Trophoblast cell (in vitro differentiated cells and primary cell): ENCODE measurements at regions not wholly inside any gene's neighbourhood (a gene's known extent, or its start where the extent isn't known, plus 50 kb on each side); places are given as distances from the start of the nearest gene placed in this dataset.

Experiments
- DNase-seq, 2 donors: peaks; one replicate each; pipeline ENCODE4 v3.0.0-alpha.2; 2016
- H2AFZ ChIP-seq: 2 replicates; pipeline ENCODE4 v1.6.1; 2013; ENCODE audit warnings: low read length, moderate library complexity, mild to moderate bottlenecking; ENCODE audit not compliant: insufficient read depth, poor library complexity
- H2AK5ac ChIP-seq: 2 replicates; pipeline ENCODE4 v1.6.1; 2013; ENCODE audit warnings: mild to moderate bottlenecking, low read length
- H2BK120ac ChIP-seq: 2 replicates; pipeline ENCODE4 v1.6.1; 2013; ENCODE audit warnings: low read length, mild to moderate bottlenecking, moderate library complexity; ENCODE audit not compliant: insufficient read depth, poor library complexity
- H2BK12ac ChIP-seq: 2 replicates; pipeline ENCODE4 v1.6.1; 2013; ENCODE audit warnings: mild to moderate bottlenecking, low read length, moderate library complexity
- H2BK5ac ChIP-seq: 2 replicates; pipeline ENCODE4 v1.6.1; 2013; ENCODE audit warnings: low read length, low read depth, moderate library complexity, mild to moderate bottlenecking; ENCODE audit not compliant: poor library complexity
- H3K14ac ChIP-seq: 2 replicates; pipeline ENCODE4 v1.6.1; 2013; ENCODE audit warnings: mild to moderate bottlenecking, low read length
- H3K18ac ChIP-seq: 2 replicates; pipeline ENCODE4 v1.6.1; 2013; ENCODE audit warnings: mild to moderate bottlenecking, low read length
- H3K23ac ChIP-seq: 2 replicates; pipeline ENCODE4 v1.6.1; 2013; ENCODE audit warnings: low read length
- H3K27ac ChIP-seq: 2 replicates; pipeline ENCODE4 v1.5.1; 2013; ENCODE audit warnings: low read depth, mild to moderate bottlenecking, inconsistent platforms, low read length, moderate library complexity
- H3K27me3 ChIP-seq: 2 replicates; pipeline ENCODE4 v1.6.1; 2013; ENCODE audit warnings: inconsistent platforms, mild to moderate bottlenecking, low read length, moderate library complexity; ENCODE audit not compliant: insufficient read depth
- H3K36me3 ChIP-seq, 2 experiments: 1 replicate in 1 of 2; 2 replicates in 1 of 2; pipeline ENCODE4 v1.6.1; 2013; ENCODE audit warnings: low read length in 2 of 2, mild to moderate bottlenecking in 2 of 2, moderate library complexity in 1 of 2; ENCODE audit not compliant: insufficient read depth in 2 of 2, control insufficient read depth in 1 of 2
- H3K4ac ChIP-seq: 2 replicates; pipeline ENCODE4 v1.6.1; 2013; ENCODE audit warnings: low read depth, mild to moderate bottlenecking, low read length, moderate library complexity
- H3K4me1 ChIP-seq, 2 experiments: 1 replicate in 1 of 2; 2 replicates in 1 of 2; pipeline ENCODE4 v1.6.1; 2013; ENCODE audit warnings: low read length in 2 of 2, mild to moderate bottlenecking in 2 of 2, moderate library complexity in 1 of 2; ENCODE audit not compliant: insufficient read depth in 2 of 2, control insufficient read depth in 1 of 2
- H3K4me2 ChIP-seq: 2 replicates; pipeline ENCODE4 v1.6.1; 2013; ENCODE audit warnings: inconsistent platforms, mild to moderate bottlenecking, low read length, moderate library complexity
- H3K4me3 ChIP-seq: 2 replicates; pipeline ENCODE4 v1.5.1; 2013; ENCODE audit warnings: mild to moderate bottlenecking, low read depth, low read length, inconsistent platforms
- H3K79me1 ChIP-seq: one replicate; pipeline ENCODE4 v1.6.1; 2013; ENCODE audit warnings: low read length
- H3K79me2 ChIP-seq: 2 replicates; pipeline ENCODE4 v1.6.1; 2013; ENCODE audit warnings: low read length, mild to moderate bottlenecking; ENCODE audit not compliant: control insufficient read depth, insufficient read depth, poor library complexity
- H3K9ac ChIP-seq: 2 replicates; pipeline ENCODE4 v1.6.1; 2013; ENCODE audit warnings: mild to moderate bottlenecking, low read length
- H3K9me3 ChIP-seq: 2 replicates; pipeline ENCODE4 v1.6.1; 2013; ENCODE audit warnings: low read depth, mild to moderate bottlenecking, control low read depth, inconsistent platforms, low read length; ENCODE audit not compliant: insufficient read depth
- H4K12ac ChIP-seq: 2 replicates; pipeline ENCODE4 v1.6.1; 2013; ENCODE audit warnings: low read depth, mild to moderate bottlenecking, low read length, moderate library complexity
- H4K8ac ChIP-seq: 2 replicates; pipeline ENCODE4 v1.6.1; 2013; ENCODE audit warnings: low read depth, mild to moderate bottlenecking, low read length, moderate library complexity
- H4K91ac ChIP-seq: one replicate; pipeline ENCODE4 v1.6.1; 2013; ENCODE audit warnings: low read depth, mild to moderate bottlenecking, low read length, moderate library complexity
- WGBS: extraction: QIAGEN DNeasy Blood & Tissue Kit; methylation state at CpG from one replicate; pipeline ENCODE4 v1.1.7; 2013; ENCODE audit warnings: missing lambda C conversion rate; ENCODE audit not compliant: insufficient read length, insufficient coverage; ENCODE audit errors: extremely low coverage; 5-methylcytosine and 5-hydroxymethylcytosine counted together

- Histone ChIP-seq H3K9me3 (peaks cover 2% of the 10 kb centered on the region), H3K23ac (no peak overlapping the region), H3K79me1 (no peaks in the 10 kb centered on the region), H3K4ac (no peak overlapping the region), H2BK120ac (no peak overlapping the region), H3K4me2 (no peak overlapping the region), H4K12ac (no peak overlapping the region), H3K14ac (no peak overlapping the region), H4K8ac (no peak overlapping the region), H2AK5ac (no peak overlapping the region), H4K91ac (no peak overlapping the region), H2BK12ac (no peak overlapping the region), H3K27ac (no peak overlapping the region), H3K27me3 (no peaks in the 10 kb centered on the region), H3K79me2 (no peaks in the 10 kb centered on the region), H2BK5ac (no peak overlapping the region), H3K9ac (no peak overlapping the region), H2AFZ (no peak overlapping the region), H3K4me1 (no peaks in the 10 kb centered on the region), H3K36me3 (no peaks in the 10 kb centered on the region), H3K4me3 (no peak overlapping the region), H3K18ac (no peak overlapping the region)
- no CpG with 5 or more reads among the region's 3 CpGs for WGBS
- no peak for DNase-seq
Observed at GRCh38 chr5:133665571-133665970, 53.2 kb upstream of the FSTL4 start.

- Histone ChIP-seq H3K9me3 (no peaks in the 10 kb centered on the region), H2BK5ac (no peak overlapping the region)
Observed at GRCh38 chr5:133664422-133664821, 52.1 kb upstream of the FSTL4 start.

GRCh38 chr5:133663397-133664054 is 51.2 kb upstream of the FSTL4 start:
- WGBS, result no CpG with 5 or more reads among the region's 7 CpGs
- H2BK120ac ChIP-seq, result no peak overlapping the region
- H4K8ac ChIP-seq, result no peak overlapping the region
- no peak overlapping the region for H2AFZ ChIP-seq
- no peak for DNase-seq
- no peaks in the 10 kb centered on the region for H3K36me3 ChIP-seq
- no peaks in the 10 kb centered on the region for H3K4me1 ChIP-seq
- no peaks in the 10 kb centered on the region for H3K79me2 ChIP-seq
- H3K14ac ChIP-seq, result no peak overlapping the region
- no peak overlapping the region for H3K27ac ChIP-seq
- no peaks in the 10 kb centered on the region for H3K9me3 ChIP-seq
- H3K27me3 ChIP-seq, result no peaks in the 10 kb centered on the region
- H3K4ac ChIP-seq, result no peak overlapping the region
- no peak overlapping the region for H3K23ac ChIP-seq
- H3K9ac ChIP-seq, result no peak overlapping the region
- no peak overlapping the region for H2AK5ac ChIP-seq
- no peak overlapping the region for H4K12ac ChIP-seq
- no peak overlapping the region for H3K4me3 ChIP-seq
- no peak overlapping the region for H4K91ac ChIP-seq
- H3K18ac ChIP-seq, result no peak overlapping the region
- no peak overlapping the region for H2BK5ac ChIP-seq
- no peaks in the 10 kb centered on the region for H3K79me1 ChIP-seq
- no peak overlapping the region for H2BK12ac ChIP-seq
- no peak overlapping the region for H3K4me2 ChIP-seq

More at GRCh38 chr5:133664422-133664821, 52.1 kb upstream of the FSTL4 start:
- no peaks in the 10 kb centered on the region for H3K36me3 ChIP-seq
- H2AFZ ChIP-seq, result no peak overlapping the region
- H3K14ac ChIP-seq, result no peak overlapping the region
- no peak overlapping the region for H2BK120ac ChIP-seq
- no peak overlapping the region for H3K18ac ChIP-seq
- H4K12ac ChIP-seq, result no peak overlapping the region
- H3K79me2 ChIP-seq, result no peaks in the 10 kb centered on the region
- no peak overlapping the region for H2AK5ac ChIP-seq
- no CpG with 5 or more reads among the region's 2 CpGs for WGBS
- no peaks in the 10 kb centered on the region for H3K4me1 ChIP-seq
- no peak overlapping the region for H3K4me3 ChIP-seq
- H3K27ac ChIP-seq, result no peak overlapping the region
- no peak overlapping the region for H3K9ac ChIP-seq
- no peaks in the 10 kb centered on the region for H3K79me1 ChIP-seq
- H2BK12ac ChIP-seq, result no peak overlapping the region
- H4K8ac ChIP-seq, result no peak overlapping the region
- no peak overlapping the region for H3K4ac ChIP-seq
- no peaks in the 10 kb centered on the region for H3K27me3 ChIP-seq
- H3K23ac ChIP-seq, result no peak overlapping the region
- H4K91ac ChIP-seq, result no peak overlapping the region
- DNase-seq, result no peak
- H3K4me2 ChIP-seq, result no peak overlapping the region

GRCh38 chr5:133662578-133662977 is 50.2 kb upstream of the FSTL4 start:
- no peaks in the 10 kb centered on the region for H3K79me2 ChIP-seq

More at GRCh38 chr5:133662578-133662977, 50.2 kb upstream of the FSTL4 start:
- Histone ChIP-seq H3K14ac (no peak overlapping the region), H4K91ac (no peak overlapping the region), H4K12ac (no peak overlapping the region), H3K9ac (no peak overlapping the region), H3K4me3 (no peak overlapping the region), H3K23ac (no peak overlapping the region), H2BK120ac (no peak overlapping the region), H3K4ac (no peak overlapping the region), H2BK12ac (no peak overlapping the region), H2AFZ (no peak overlapping the region), H3K4me1 (no peaks in the 10 kb centered on the region), H2AK5ac (no peak overlapping the region), H3K27me3 (no peaks in the 10 kb centered on the region), H3K27ac (no peak overlapping the region), H3K36me3 (no peaks in the 10 kb centered on the region), H2BK5ac (no peak overlapping the region), H3K18ac (no peak overlapping the region), H3K9me3 (no peaks in the 10 kb centered on the region), H3K79me1 (no peaks in the 10 kb centered on the region), H3K4me2 (no peak overlapping the region), H4K8ac (no peak overlapping the region)
- no CpG with 5 or more reads among the region's 4 CpGs for WGBS
- no peak for DNase-seq
